ENCODE measurements at regions not wholly inside any gene's neighbourhood (a gene's known extent, or its start where the extent isn't known, plus 50 kb on each side); places are given as distances from the start of the nearest gene placed in this dataset.

DNA sequence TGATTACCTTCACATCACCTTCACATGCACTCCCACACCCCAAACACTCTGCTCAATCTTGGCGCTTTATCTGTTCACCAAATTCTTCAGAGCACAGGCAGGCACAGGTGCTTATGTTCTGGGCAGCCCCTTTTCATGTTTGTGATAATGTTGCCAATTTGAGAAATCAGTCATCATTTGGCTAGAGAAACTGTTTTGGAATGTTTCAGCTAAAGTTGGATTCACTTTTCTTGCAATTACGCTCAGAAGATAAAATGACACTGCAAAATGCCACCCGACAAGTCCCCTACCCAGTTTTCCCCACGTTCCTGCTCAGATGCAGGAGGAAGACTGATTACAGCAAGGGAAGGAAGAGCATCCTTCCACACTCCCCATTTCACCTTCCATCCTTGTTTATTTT lies 192.9 kb upstream of the LRRN1 start:
- TF ChIP-seq, protein P1, sequence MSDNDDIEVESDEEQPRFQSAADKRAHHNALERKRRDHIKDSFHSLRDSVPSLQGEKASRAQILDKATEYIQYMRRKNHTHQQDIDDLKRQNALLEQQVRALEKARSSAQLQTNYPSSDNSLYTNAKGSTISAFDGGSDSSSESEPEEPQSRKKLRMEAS (IDR thresholded peaks at IDR 0.05): no peak
- TF ChIP-seq GABPA (IDR thresholded peaks at IDR 0.05; ENCODE audit: borderline replicate concordance, insufficient read depth, low read length): no peak
- TF ChIP-seq, protein P2, sequence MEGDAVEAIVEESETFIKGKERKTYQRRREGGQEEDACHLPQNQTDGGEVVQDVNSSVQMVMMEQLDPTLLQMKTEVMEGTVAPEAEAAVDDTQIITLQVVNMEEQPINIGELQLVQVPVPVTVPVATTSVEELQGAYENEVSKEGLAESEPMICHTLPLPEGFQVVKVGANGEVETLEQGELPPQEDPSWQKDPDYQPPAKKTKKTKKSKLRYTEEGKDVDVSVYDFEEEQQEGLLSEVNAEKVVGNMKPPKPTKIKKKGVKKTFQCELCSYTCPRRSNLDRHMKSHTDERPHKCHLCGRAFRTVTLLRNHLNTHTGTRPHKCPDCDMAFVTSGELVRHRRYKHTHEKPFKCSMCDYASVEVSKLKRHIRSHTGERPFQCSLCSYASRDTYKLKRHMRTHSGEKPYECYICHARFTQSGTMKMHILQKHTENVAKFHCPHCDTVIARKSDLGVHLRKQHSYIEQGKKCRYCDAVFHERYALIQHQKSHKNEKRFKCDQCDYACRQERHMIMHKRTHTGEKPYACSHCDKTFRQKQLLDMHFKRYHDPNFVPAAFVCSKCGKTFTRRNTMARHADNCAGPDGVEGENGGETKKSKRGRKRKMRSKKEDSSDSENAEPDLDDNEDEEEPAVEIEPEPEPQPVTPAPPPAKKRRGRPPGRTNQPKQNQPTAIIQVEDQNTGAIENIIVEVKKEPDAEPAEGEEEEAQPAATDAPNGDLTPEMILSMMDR (IDR thresholded peaks at IDR 0.05; ENCODE audit: control extremely low read depth in 1 of 3, insufficient read depth in 1 of 3, low read depth in 1 of 3, low read length in 3 of 3): no peak
- no peak for TF ChIP-seq TAF1 (IDR thresholded peaks at IDR 0.05; ENCODE audit: low read depth, low read length)
- no peak for TF ChIP-seq RAD21 (IDR thresholded peaks at IDR 0.05 in 1 of 2, conservative IDR thresholded peaks at IDR 0.05 in 1 of 2; ENCODE audit: low read depth in 2 of 2, low read length in 2 of 2)
- TF ChIP-seq RFX5 (IDR thresholded peaks at IDR 0.05; ENCODE audit: borderline replicate concordance, low read depth, low read length): no peak
- no peak for TF ChIP-seq POLR2A (IDR thresholded peaks at IDR 0.05; ENCODE audit: control extremely low read depth in 1 of 2, low read depth in 2 of 2, low read length in 2 of 2)
- no peak for TF ChIP-seq CHD1 (IDR thresholded peaks at IDR 0.05; ENCODE audit: low read depth, low read length)
- no peak for TF ChIP-seq POLR2AphosphoS5 (IDR thresholded peaks at IDR 0.05; ENCODE audit: low read depth, low read length)
- no peak for TF ChIP-seq SIRT6 (IDR thresholded peaks at IDR 0.05; ENCODE audit: low read length)

Data from H1 (cell line).